GM21786 (cell line): ENCODE measurements at regions not wholly inside any gene's neighbourhood (a gene's known extent, or its start where the extent isn't known, plus 50 kb on each side); places are given as distances from the start of the nearest gene placed in this dataset.

Source experiments
- ATAC-seq: cut with Tn5 transposase; IDR thresholded peaks from one replicate; pipeline ENCODE4 v1.9.1; 2021; ENCODE audit not compliant: unreplicated experiment

GRCh38 chr6:54632984-54633565 is 213.5 kb upstream of the FAM83B start:
- no peak for ATAC-seq

- ATAC-seq, result no peak
These were observed 213.0 kb upstream of the FAM83B start for GRCh38 chr6:54633601-54634000.

GRCh38 chr6:54640911-54641310 is 205.7 kb upstream of the FAM83B start:
- ATAC-seq, result no peak

- no peak for ATAC-seq
These were observed 200.3 kb upstream of the FAM83B start for GRCh38 chr6:54646069-54646950.

- ATAC-seq, result no peak
These were observed 199.5 kb upstream of the FAM83B start for GRCh38 chr6:54646951-54647664.

GRCh38 chr6:54654381-54654780 is 192.2 kb upstream of the FAM83B start:
- ATAC-seq, result no peak

GRCh38 chr6:54655162-54655561 is 191.4 kb upstream of the FAM83B start:
- no peak for ATAC-seq

GRCh38 chr6:54665278-54665677 is 181.3 kb upstream of the FAM83B start:
- no peak for ATAC-seq

- ATAC-seq, result no peak
These were observed 166.0 kb upstream of the FAM83B start for GRCh38 chr6:54680531-54680930.

- ATAC-seq, result no peak
These were observed 165.3 kb upstream of the FAM83B start for GRCh38 chr6:54681267-54681666.

- ATAC-seq, result no peak
These were observed 164.6 kb upstream of the FAM83B start for GRCh38 chr6:54681987-54682386.

GRCh38 chr6:54689620-54690019 is 157.0 kb upstream of the FAM83B start:
- ATAC-seq, result no peak

- no peak for ATAC-seq
These were observed 156.0 kb upstream of the FAM83B start for GRCh38 chr6:54690596-54690995.

GRCh38 chr6:54694928-54695532 is 151.5 kb upstream of the FAM83B start:
- ATAC-seq, result no peak

- no peak for ATAC-seq
These were observed 150.8 kb upstream of the FAM83B start for GRCh38 chr6:54695815-54696214.

GRCh38 chr6:54697424-54697823 is 149.1 kb upstream of the FAM83B start:
- no peak for ATAC-seq

- ATAC-seq, result peak; percentile 64
These were observed 147.6 kb upstream of the FAM83B start for GRCh38 chr6:54698974-54699373.

- ATAC-seq, result no peak
These were observed 146.4 kb upstream of the FAM83B start for GRCh38 chr6:54700158-54700557.

GRCh38 chr6:54702772-54703171 is 143.8 kb upstream of the FAM83B start:
- no peak for ATAC-seq

GRCh38 chr6:54706391-54706790 is 140.2 kb upstream of the FAM83B start:
- no peak for ATAC-seq

- ATAC-seq, result no peak
These were observed 139.5 kb upstream of the FAM83B start for GRCh38 chr6:54706844-54707605.
